HepG2 (cell line): ENCODE measurements at regions not wholly inside any gene's neighbourhood (a gene's known extent, or its start where the extent isn't known, plus 50 kb on each side); places are given as distances from the start of the nearest gene placed in this dataset.

Source experiments
- ATAC-seq: fragments of 200-7000 bp; cut with Tn5 transposase; 3 replicates; pipeline ENCODE4 v1.9.1; 2020; ENCODE audit warnings: mild to moderate bottlenecking, moderate library complexity
- BruUV-seq: library from RNA; stranded (reverse); fragments of 400-500 nt; replicated peaks from 2 replicates; lab custom pipeline; 2021; lab: Mats Ljungman, UMichigan
- CTCF ChIA-PET: fragments of 300-600 bp; formaldehyde crosslinking; extraction: SDS; loops from one replicate; lab custom pipeline; 2021; ENCODE audit warnings: low total read pairs, inconsistent platforms, low intra/inter-chr PET ratio; lab: Yijun Ruan, JAX
- POLR2A ChIA-PET: fragments of 350-600 bp; sonication (Branson Sonifier 250); formaldehyde crosslinking; loops from one replicate; lab custom pipeline; 2020; ENCODE audit warnings: antibody characterized with exemption, inconsistent platforms; lab: Yijun Ruan, JAX
- DNase-seq: peaks from one replicate; pipeline ENCODE4 v3.0.0-alpha.2; 2015; ENCODE audit warnings: low spot score
- FAIRE-seq: peaks from 3 replicates; lab custom pipeline; 2011; peaks lifted over from hg19 to GRCh38; lab: Jason Lieb, UNC
- H2AFZ ChIP-seq: one replicate; pipeline ENCODE4 v1.6.1; 2011; ENCODE audit warnings: low read length, inconsistent platforms
- H3K27ac ChIP-seq: fragments of 300-600 bp; 3 replicates; pipeline ENCODE4 v1.8.0; 2011; ENCODE audit warnings: mixed run types, mild to moderate bottlenecking, mixed read lengths, low read length, inconsistent platforms; ENCODE audit not compliant: insufficient read depth; ENCODE audit errors: extremely low read length
- H3K27me3 ChIP-seq, 2 experiments: fragments of 200-600 bp in 1 of 2; 2 replicates in 1 of 2; 3 replicates in 1 of 2; pipeline versions ENCODE4 v1.6.0 to v1.8.0; 2011; ENCODE audit warnings: low read length in 2 of 2, mild to moderate bottlenecking in 2 of 2, moderate library complexity in 2 of 2, inconsistent platforms in 1 of 2; ENCODE audit not compliant: insufficient read depth in 2 of 2, control insufficient read depth in 1 of 2
- H3K36me3 ChIP-seq, 2 experiments: fragments of 200-600 bp in 1 of 2; replicated peaks in 1 of 2; 2 replicates in 1 of 2; 3 replicates in 1 of 2; pipeline versions ENCODE4 v1.5.1 to v1.8.0; 2011; ENCODE audit warnings: low read length in 2 of 2, inconsistent platforms in 1 of 2; ENCODE audit not compliant: insufficient read depth in 2 of 2, control insufficient read depth in 1 of 2
- H3K4me1 ChIP-seq: 2 replicates; pipeline ENCODE4 v1.5.1; 2012; ENCODE audit warnings: low read length, inconsistent platforms; ENCODE audit not compliant: insufficient read depth
- H3K4me2 ChIP-seq: 2 replicates; pipeline ENCODE4 v1.6.0; 2011; ENCODE audit warnings: low read depth, low read length, inconsistent platforms
- H3K4me3 ChIP-seq, 3 experiments: fragments of 200-600 bp in 1 of 3; sonication (generic), shearing (Covaris generic) in 1 of 3; replicated peaks in 1 of 3; 2 replicates each; pipeline ENCODE4 v1.5.1; 2011 to 2016; ENCODE audit warnings: low read length in 3 of 3, inconsistent platforms in 2 of 3, low read depth in 2 of 3, mild to moderate bottlenecking in 2 of 3, control low read depth in 1 of 3, mixed read lengths in 1 of 3; ENCODE audit not compliant: insufficient read depth in 1 of 3
- H3K79me2 ChIP-seq: one replicate; pipeline ENCODE4 v1.6.1; 2011; ENCODE audit warnings: low read length, inconsistent platforms; ENCODE audit not compliant: insufficient read depth
- H3K9ac ChIP-seq: 2 replicates; pipeline ENCODE4 v1.6.0; 2011; ENCODE audit warnings: mild to moderate bottlenecking, low read depth, low read length, inconsistent platforms; ENCODE audit not compliant: insufficient read depth
- H3K9me3 ChIP-seq: 2 replicates; pipeline ENCODE4 v1.5.1; 2012; ENCODE audit warnings: mild to moderate bottlenecking, low read length
- H4K20me1 ChIP-seq: 2 replicates; pipeline ENCODE4 v1.6.0; 2011; ENCODE audit warnings: inconsistent platforms, mild to moderate bottlenecking, low read length, moderate library complexity; ENCODE audit not compliant: insufficient read depth
- STAT6 ChIP-seq: sonication (generic); formaldehyde crosslinking; IDR thresholded peaks from 2 replicates; pipeline ENCODE4 v1.4.0; 2020; ENCODE audit warnings: missing genetic modification reagents, mild to moderate bottlenecking, borderline replicate concordance
- ZBTB38 ChIP-seq: sonication (generic); formaldehyde crosslinking; IDR thresholded peaks from 2 replicates; pipeline ENCODE4 v1.5.1; 2020; ENCODE audit warnings: mild to moderate bottlenecking, missing genetic modification reagents
- ZFP36L1 ChIP-seq: sonication (generic); formaldehyde crosslinking; IDR thresholded peaks from 2 replicates; pipeline ENCODE4 v1.8.0; 2022; ENCODE audit warnings: mild to moderate bottlenecking, missing genetic modification reagents, moderate library complexity
- ZNF20 ChIP-seq: sonication (generic); formaldehyde crosslinking; IDR thresholded peaks from 2 replicates; pipeline ENCODE4 v1.4.0; 2020; ENCODE audit warnings: mild to moderate bottlenecking, moderate library complexity, missing genetic modification reagents
- ZNF678 ChIP-seq: sonication (generic); formaldehyde crosslinking; IDR thresholded peaks from 2 replicates; pipeline ENCODE4 v1.4.0; 2020; ENCODE audit warnings: mild to moderate bottlenecking, missing genetic modification reagents
- WGBS: methylation state at CpG from one replicate; pipeline ENCODE4 v1.1.6; 2017; ENCODE audit warnings: low lambda C conversion rate; 5-methylcytosine and 5-hydroxymethylcytosine counted together
- in situ Hi-C: cut with HindIII; loops from 2 replicates; pipeline ENCODE4 v1.10.0; 2017; ENCODE audit warnings: low pct_unique_long_range_greater_than_20kb; ENCODE audit not compliant: extremely low pct_ligation_motif_present
- intact Hi-C: fragments of 100-400 bp; cut with micrococcal nuclease; formaldehyde crosslinking; loops from one replicate; pipeline ENCODE4 v1.10.0; 2022; ENCODE audit not compliant: unreplicated experiment

- no peak for TF ChIP-seq STAT6
- TF ChIP-seq ZFP36L1 (CRISPR knock-in tag): no peak
Measured at GRCh38 chr12:87813476-87814234, 215.5 kb downstream of the C12orf50 start (continued).

DNA sequence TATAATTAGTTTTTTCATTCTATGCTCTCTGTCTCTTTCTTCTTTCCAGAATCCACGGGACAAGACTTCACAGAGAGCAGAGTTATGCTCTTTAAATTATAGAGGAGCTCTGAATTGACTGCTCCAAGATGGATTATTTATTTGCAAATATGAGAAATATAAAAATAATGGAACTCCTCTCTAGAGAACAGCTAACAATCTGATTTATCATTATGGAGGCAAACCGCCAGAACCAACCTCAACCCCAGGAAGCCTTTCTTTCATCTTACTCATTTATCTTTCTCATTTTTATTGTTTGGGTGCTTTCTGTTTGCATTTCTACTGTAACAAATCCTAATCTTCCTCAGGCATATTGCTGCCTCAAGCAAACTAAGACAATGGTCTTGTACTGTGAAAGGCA lies 216.5 kb downstream of the C12orf50 start:
- Histone ChIP-seq H3K79me2 (no peaks in the 10 kb centered on the region), H3K9ac (no peak overlapping the region), H3K9me3 (peaks cover 64% of the 10 kb centered on the region), H3K36me3 (no peaks in the 10 kb centered on the region), H3K27ac (no peak overlapping the region), H3K27me3 (no peaks in the 10 kb centered on the region), H3K4me2 (no peak overlapping the region), H4K20me1 (no peaks in the 10 kb centered on the region), H3K4me1 (no peaks in the 10 kb centered on the region)
- no peak for FAIRE-seq
- no TSS peak for BruUV-seq
- ATAC-seq: no peak
- intact Hi-C loops (no loop called here), in situ Hi-C loops (no loop called here)
- CTCF ChIA-PET: no interaction called here
- POLR2A ChIA-PET: no interaction called here
- TF ChIP-seq ZNF20 (CRISPR knock-in tag) (no peak), ZBTB38 (CRISPR knock-in tag) (no peak), ZNF678 (CRISPR knock-in tag) (no peak)
- TF ChIP-seq, all 625 proteins: peak for 0
- no peak for DNase-seq
- Histone ChIP-seq H3K4me3 (no peak overlapping the region), H2AFZ (no peak overlapping the region)
- WGBS: 1% methylated on average over 2 of the region's 2 CpGs
